ENCODE measurements at regions not wholly inside any gene's neighbourhood (a gene's known extent, or its start where the extent isn't known, plus 50 kb on each side); places are given as distances from the start of the nearest gene placed in this dataset.

DNA sequence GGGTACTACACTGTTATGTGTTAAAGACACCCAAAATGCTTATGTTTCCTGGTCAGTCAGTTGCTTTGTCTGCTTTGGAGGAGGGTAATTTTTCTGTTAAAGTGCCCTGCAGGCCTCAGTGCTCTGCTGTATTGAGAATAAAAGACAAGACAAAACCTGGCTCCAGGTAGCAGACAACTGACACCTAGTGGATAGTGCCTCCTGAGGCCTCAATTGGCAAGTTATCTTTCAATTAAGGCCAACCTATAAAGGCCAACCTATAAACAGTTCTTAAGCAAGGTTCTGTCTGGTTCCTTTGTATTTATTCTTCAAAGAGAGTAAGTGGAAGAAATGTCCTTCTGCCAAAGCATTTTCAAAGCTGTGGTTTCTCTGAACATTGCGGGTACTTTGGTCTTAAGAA lies 773.8 kb downstream of the MECOM start:
- H3K27ac Mint-ChIP-seq (ENCODE audit: unreplicated experiment) = no peak overlapping the region
- H3K36me3 Mint-ChIP-seq (ENCODE audit: low read depth) = no peaks in the 10 kb centered on the region
- DNase-seq (ENCODE audit: low spot score) = no peak
- no peak overlapping the region for H3K4me3 Mint-ChIP-seq (ENCODE audit: unreplicated experiment)
- H3K4me1 Mint-ChIP-seq (ENCODE audit: low read depth) = peaks cover 9% of the 10 kb centered on the region
- H3K27me3 Mint-ChIP-seq (ENCODE audit: low read depth) = no peaks in the 10 kb centered on the region
- H3K9me3 Mint-ChIP-seq (ENCODE audit: low read depth) = no peaks in the 10 kb centered on the region
- no peak for TF ChIP-seq CTCF (IDR thresholded peaks at IDR 0.05)

GRCh38 chr3:168888781-168889180 lies 774.7 kb downstream of the MECOM start:
- Mint-ChIP-seq H3K4me1 (ENCODE audit: low read depth) (peaks cover 13% of the 10 kb centered on the region), H3K27me3 (ENCODE audit: low read depth) (no peaks in the 10 kb centered on the region), H3K9me3 (ENCODE audit: low read depth) (no peaks in the 10 kb centered on the region), H3K36me3 (ENCODE audit: low read depth) (no peaks in the 10 kb centered on the region), H3K27ac (ENCODE audit: unreplicated experiment) (no peak overlapping the region), H3K4me3 (ENCODE audit: unreplicated experiment) (no peak overlapping the region)
- no peak for TF ChIP-seq CTCF (IDR thresholded peaks at IDR 0.05)
- no peak for DNase-seq (ENCODE audit: low spot score)

GRCh38 chr3:168885028-168885427 lies 778.5 kb downstream of the MECOM start:
- Mint-ChIP-seq H3K27ac (ENCODE audit: unreplicated experiment) (peak overlapping the region; percentile 75), H3K4me1 (ENCODE audit: low read depth) (peaks cover 13% of the 10 kb centered on the region), H3K36me3 (ENCODE audit: low read depth) (no peaks in the 10 kb centered on the region), H3K27me3 (ENCODE audit: low read depth) (no peaks in the 10 kb centered on the region), H3K4me3 (ENCODE audit: unreplicated experiment) (no peak overlapping the region), H3K9me3 (ENCODE audit: low read depth) (no peaks in the 10 kb centered on the region)
- no peak for TF ChIP-seq CTCF (IDR thresholded peaks at IDR 0.05)
- DNase-seq (ENCODE audit: low spot score) = no peak

GRCh38 chr3:168884353-168884903 lies 779.1 kb downstream of the MECOM start:
- Mint-ChIP-seq H3K9me3 (ENCODE audit: low read depth) (no peaks in the 10 kb centered on the region), H3K27ac (ENCODE audit: unreplicated experiment) (peak overlapping the region; percentile 75), H3K36me3 (ENCODE audit: low read depth) (no peaks in the 10 kb centered on the region), H3K4me1 (ENCODE audit: low read depth) (peaks cover 13% of the 10 kb centered on the region), H3K27me3 (ENCODE audit: low read depth) (no peaks in the 10 kb centered on the region), H3K4me3 (ENCODE audit: unreplicated experiment) (no peak overlapping the region)
- no peak for TF ChIP-seq CTCF (IDR thresholded peaks at IDR 0.05)
- DNase-seq (ENCODE audit: low spot score) = no peak

- no peaks in the 10 kb centered on the region for H3K9me3 Mint-ChIP-seq (ENCODE audit: low read depth)
- no peak for DNase-seq (ENCODE audit: low spot score)
- no peaks in the 10 kb centered on the region for H3K36me3 Mint-ChIP-seq (ENCODE audit: low read depth)
- H3K4me1 Mint-ChIP-seq (ENCODE audit: low read depth) = peaks cover 16% of the 10 kb centered on the region
- no peak for TF ChIP-seq CTCF (IDR thresholded peaks at IDR 0.05)
- no peak overlapping the region for H3K4me3 Mint-ChIP-seq (ENCODE audit: unreplicated experiment)
- no peak overlapping the region for H3K27ac Mint-ChIP-seq (ENCODE audit: unreplicated experiment)
- no peaks in the 10 kb centered on the region for H3K27me3 Mint-ChIP-seq (ENCODE audit: low read depth)
Observed at GRCh38 chr3:168883145-168883544, 780.4 kb downstream of the MECOM start.
